OCI-LY7 (cell line): ENCODE measurements at regions not wholly inside any gene's neighbourhood (a gene's known extent, or its start where the extent isn't known, plus 50 kb on each side); places are given as distances from the start of the nearest gene placed in this dataset.

Experiments used
- CTCF ChIP-seq: fragments of 200-600 bp; sonication (generic); conservative IDR thresholded peaks from 2 replicates; pipeline ENCODE4 v1.5.1; 2014; ENCODE audit warnings: mild to moderate bottlenecking, antibody characterized with exemption, low read length, moderate library complexity, mixed read lengths
- EZH2phosphoT487 ChIP-seq: fragments of 200-600 bp; sonication (generic); IDR thresholded peaks from 2 replicates; pipeline ENCODE4 v1.6.1; 2018; ENCODE audit warnings: low read depth, borderline replicate concordance, mild to moderate bottlenecking, mixed run types, antibody characterized with exemption, low read length, moderate library complexity, mixed read lengths

GRCh38 chr17:34452769-34453168 is 89.7 kb upstream of the CCL1 start:
- TF ChIP-seq CTCF (no peak), EZH2phosphoT487 (no peak)
